WERI-Rb-1 (cell line): ENCODE measurements at regions not wholly inside any gene's neighbourhood (a gene's known extent, or its start where the extent isn't known, plus 50 kb on each side); places are given as distances from the start of the nearest gene placed in this dataset.
"Not testable (repeated sequence)": the region's sequence is repeated elsewhere in the genome, so short reads cannot be mapped to it uniquely, and the experiment has no call there.

ENCODE experiments used
- DNase-seq: peaks from one replicate; pipeline ENCODE4 v3.0.0-alpha.2; 2020
- H3K27ac ChIP-seq: fragments of 250-450 bp; sonication (Bioruptor Pico); 2 replicates; pipeline ENCODE4 v1.5.1; 2020; ENCODE audit warnings: mild to moderate bottlenecking, moderate library complexity
- H3K27me3 ChIP-seq: fragments of 250-450 bp; sonication (Bioruptor Pico); 2 replicates; pipeline ENCODE4 v1.5.1; 2021; ENCODE audit warnings: mild to moderate bottlenecking, low read depth, moderate library complexity; ENCODE audit not compliant: insufficient read depth, severe bottlenecking
- H3K36me3 ChIP-seq: fragments of 250-450 bp; sonication (Bioruptor Pico); 2 replicates; pipeline ENCODE4 v1.5.1; 2020; ENCODE audit warnings: mild to moderate bottlenecking, moderate library complexity
- H3K4me3 ChIP-seq: 2 replicates; pipeline ENCODE4 v1.5.1; 2011; ENCODE audit warnings: low read depth, mild to moderate bottlenecking, control low read depth, low read length
- H3K9me3 ChIP-seq: fragments of 250-450 bp; sonication (Bioruptor Pico); 2 replicates; pipeline ENCODE4 v1.5.1; 2021; ENCODE audit warnings: mild to moderate bottlenecking, moderate library complexity; ENCODE audit not compliant: severe bottlenecking
- CTCF ChIP-seq: IDR thresholded peaks from 2 replicates; pipeline ENCODE4 v1.5.1; 2011; ENCODE audit warnings: low read depth, mild to moderate bottlenecking, control low read depth, inconsistent platforms, low read length

GRCh38 chr2:12490641-12491040, 226.1 kb upstream of the TRIB2 start:
- TF ChIP-seq CTCF: no peak
- Histone ChIP-seq H3K36me3 (no peaks in the 10 kb centered on the region), H3K27me3 (no peaks in the 10 kb centered on the region), H3K27ac (no peak overlapping the region), H3K9me3 (no peaks in the 10 kb centered on the region), H3K4me3 (no peak overlapping the region)
- DNase-seq: no peak

- H3K4me3 ChIP-seq, DNase-seq, H3K27me3 ChIP-seq, H3K9me3 ChIP-seq, H3K27ac ChIP-seq, H3K36me3 ChIP-seq: not testable (repeated sequence)
Measured at GRCh38 chr2:12492360-12492759, 224.4 kb upstream of the TRIB2 start.

- Histone ChIP-seq H3K36me3 (no peaks in the 10 kb centered on the region), H3K9me3 (no peaks in the 10 kb centered on the region), H3K27me3 (no peaks in the 10 kb centered on the region), H3K27ac (no peak overlapping the region), H3K4me3 (no peak overlapping the region)
- TF ChIP-seq CTCF: no peak
- no peak for DNase-seq
Measured at GRCh38 chr2:12493031-12493513, 223.7 kb upstream of the TRIB2 start.

GRCh38 chr2:12495247-12495868, 221.4 kb upstream of the TRIB2 start:
- Histone ChIP-seq H3K4me3 (no peak overlapping the region), H3K36me3 (no peaks in the 10 kb centered on the region), H3K27ac (no peak overlapping the region), H3K27me3 (no peaks in the 10 kb centered on the region), H3K9me3 (no peaks in the 10 kb centered on the region)
- no peak for TF ChIP-seq CTCF
- DNase-seq: no peak

GRCh38 chr2:12498286-12498685, 218.4 kb upstream of the TRIB2 start:
- H3K27me3 ChIP-seq: no peaks in the 10 kb centered on the region
- H3K36me3 ChIP-seq: no peaks in the 10 kb centered on the region
- H3K4me3 ChIP-seq: no peak overlapping the region
- DNase-seq: no peak
- H3K27ac ChIP-seq: no peak overlapping the region
- no peaks in the 10 kb centered on the region for H3K9me3 ChIP-seq
- no peak for TF ChIP-seq CTCF

- Histone ChIP-seq H3K36me3 (no peaks in the 10 kb centered on the region), H3K27ac (no peak overlapping the region), H3K4me3 (no peak overlapping the region), H3K27me3 (no peaks in the 10 kb centered on the region), H3K9me3 (no peaks in the 10 kb centered on the region)
- TF ChIP-seq CTCF: no peak
- no peak for DNase-seq
Measured at GRCh38 chr2:12498704-12499103, 218.0 kb upstream of the TRIB2 start.
